IMR-90 (cell line): ENCODE measurements at regions not wholly inside any gene's neighbourhood (a gene's known extent, or its start where the extent isn't known, plus 50 kb on each side); places are given as distances from the start of the nearest gene placed in this dataset.

Experiments
- ATAC-seq: fragments of 200-7000 bp; cut with Tn5 transposase; 2 replicates; pipeline ENCODE4 v1.9.1; 2020; ENCODE audit warnings: low read depth, mild to moderate bottlenecking, moderate library complexity
- BruUV-seq: library from RNA; stranded (reverse); fragments of 400-500 nt; replicated peaks from 2 replicates; lab custom pipeline; 2021; lab: Mats Ljungman, UMichigan
- CTCF ChIA-PET: fragments of 300-600 bp; formaldehyde crosslinking; extraction: SDS; loops from one replicate; lab custom pipeline; 2021; ENCODE audit warnings: antibody characterized with exemption; lab: Yijun Ruan, JAX
- POLR2A ChIA-PET: fragments of 300-600 bp; sonication (Branson Sonifier 250); formaldehyde crosslinking; loops from one replicate; lab custom pipeline; 2022; ENCODE audit warnings: antibody characterized with exemption; ENCODE audit not compliant: unreplicated experiment; lab: Charles Lee
- DNase-seq: peaks from one replicate; pipeline ENCODE4 v3.0.0; 2013
- H2AFZ ChIP-seq: replicated peaks from 2 replicates; pipeline ENCODE3; 2013; ENCODE audit warnings: low read length, mild to moderate bottlenecking; ENCODE audit not compliant: poor library complexity
- H2AK5ac ChIP-seq: 2 replicates; pipeline ENCODE4 v1.6.1; 2013; ENCODE audit warnings: low read depth, low read length, inconsistent platforms
- H2AK9ac ChIP-seq: replicated peaks from 2 replicates; pipeline ENCODE3; 2013; ENCODE audit warnings: mild to moderate bottlenecking, low read depth, low read length, moderate library complexity; ENCODE audit not compliant: poor library complexity
- H2BK120ac ChIP-seq: 2 replicates; pipeline ENCODE4 v1.6.1; 2013; ENCODE audit warnings: low read depth, low read length, inconsistent platforms
- H2BK15ac ChIP-seq: 3 replicates; pipeline ENCODE4 v1.6.1; 2013; ENCODE audit warnings: low read depth, low read length, inconsistent platforms
- H2BK20ac ChIP-seq: 2 replicates; pipeline ENCODE4 v1.6.1; 2013; ENCODE audit warnings: low read depth, mild to moderate bottlenecking, inconsistent platforms, low read length, moderate library complexity
- H2BK5ac ChIP-seq: 2 replicates; pipeline ENCODE4 v1.6.1; 2013; ENCODE audit warnings: mild to moderate bottlenecking, low read depth, low read length, inconsistent platforms; ENCODE audit not compliant: poor library complexity, severe bottlenecking
- H3K14ac ChIP-seq: replicated peaks from 2 replicates; pipeline ENCODE4 v1.6.1; 2013; ENCODE audit warnings: low read depth, low read length, inconsistent platforms
- H3K18ac ChIP-seq: 2 replicates; pipeline ENCODE4 v1.6.1; 2013; ENCODE audit warnings: low read depth, low read length, control low read depth
- H3K23ac ChIP-seq: 2 replicates; pipeline ENCODE4 v1.6.1; 2013; ENCODE audit warnings: low read depth, low read length, inconsistent platforms
- H3K27ac ChIP-seq: 2 replicates; pipeline ENCODE4 v1.5.1; 2013; ENCODE audit warnings: mild to moderate bottlenecking, control low read depth, low read length; ENCODE audit not compliant: insufficient read depth
- H3K27me3 ChIP-seq: 2 replicates; pipeline ENCODE4 v1.6.1; 2013; ENCODE audit warnings: low read length; ENCODE audit not compliant: control insufficient read depth, insufficient read depth
- H3K36me3 ChIP-seq: 2 replicates; pipeline ENCODE4 v1.6.1; 2013; ENCODE audit warnings: low read length, mixed read lengths; ENCODE audit not compliant: control insufficient read depth, insufficient read depth
- H3K4ac ChIP-seq: 2 replicates; pipeline ENCODE4 v1.6.1; 2013; ENCODE audit warnings: low read depth, low read length, inconsistent platforms
- H3K4me1 ChIP-seq: 2 replicates; pipeline ENCODE4 v1.6.1; 2013; ENCODE audit warnings: low read length, mixed read lengths; ENCODE audit not compliant: control insufficient read depth, insufficient read depth
- H3K4me2 ChIP-seq: 2 replicates; pipeline ENCODE4 v1.6.1; 2013; ENCODE audit warnings: low read depth, mild to moderate bottlenecking, control low read depth, low read length, moderate library complexity
- H3K4me3 ChIP-seq: 2 replicates; pipeline ENCODE4 v1.5.1; 2013; ENCODE audit warnings: low read depth, mild to moderate bottlenecking, control low read depth, low read length, moderate library complexity; ENCODE audit not compliant: insufficient read depth
- H3K56ac ChIP-seq: 2 replicates; pipeline ENCODE4 v1.6.1; 2013; ENCODE audit warnings: low read length, inconsistent platforms; ENCODE audit not compliant: insufficient read depth; ENCODE audit errors: extremely low read depth
- H3K79me1 ChIP-seq, 2 experiments: 2 replicates each; pipeline ENCODE4 v1.6.1; 2013; ENCODE audit warnings: low read length in 2 of 2, inconsistent platforms in 1 of 2, low read depth in 1 of 2
- H3K9ac ChIP-seq: 2 replicates; pipeline ENCODE4 v1.6.1; 2013; ENCODE audit warnings: low read depth, low read length, control low read depth
- H3K9me1 ChIP-seq: 2 replicates; pipeline ENCODE4 v1.6.1; 2013; ENCODE audit warnings: low read length, inconsistent platforms; ENCODE audit not compliant: insufficient read depth
- H3K9me3 ChIP-seq: 2 replicates; pipeline ENCODE4 v1.6.1; 2013; ENCODE audit warnings: low read length; ENCODE audit not compliant: control insufficient read depth, insufficient read depth
- H4K20me1 ChIP-seq: 2 replicates; pipeline ENCODE4 v1.6.1; 2013; ENCODE audit warnings: low read length, inconsistent platforms; ENCODE audit not compliant: insufficient read depth
- H4K5ac ChIP-seq: 2 replicates; pipeline ENCODE4 v1.6.1; 2013; ENCODE audit warnings: mild to moderate bottlenecking, low read depth, low read length, control low read depth
- H4K8ac ChIP-seq, 2 experiments: 2 replicates each; pipeline ENCODE4 v1.6.1; 2013; ENCODE audit warnings: low read depth in 2 of 2, low read length in 2 of 2, control low read depth in 1 of 2, inconsistent platforms in 1 of 2
- H4K91ac ChIP-seq: 2 replicates; pipeline ENCODE4 v1.6.1; 2013; ENCODE audit warnings: low read depth, low read length, inconsistent platforms; ENCODE audit not compliant: insufficient read depth
- CEBPB ChIP-seq: IDR thresholded peaks from 2 replicates; pipeline ENCODE4 v1.6.1; 2012; ENCODE audit warnings: low read depth, low read length, improper control_type of control experiment
- CHD1 ChIP-seq: IDR thresholded peaks from 2 replicates; pipeline ENCODE4 v1.6.1; 2012; ENCODE audit warnings: low read depth, low read length, improper control_type of control experiment
- MAZ ChIP-seq: IDR thresholded peaks from 2 replicates; pipeline ENCODE4 v1.6.1; 2012; ENCODE audit warnings: low read depth, mild to moderate bottlenecking, low read length, improper control_type of control experiment, moderate library complexity, borderline replicate concordance
- MXI1 ChIP-seq: IDR thresholded peaks from 2 replicates; pipeline ENCODE4 v1.6.1; 2012; ENCODE audit warnings: low read depth, mild to moderate bottlenecking, low read length, moderate library complexity, borderline replicate concordance
- POLR2A ChIP-seq: IDR thresholded peaks from 2 replicates; pipeline ENCODE4 v1.6.1; 2012; ENCODE audit warnings: mild to moderate bottlenecking, low read depth, low read length
- RAD21 ChIP-seq: IDR thresholded peaks from 2 replicates; pipeline ENCODE4 v1.6.1; 2012; ENCODE audit warnings: low read length, improper control_type of control experiment
- RFX5 ChIP-seq: IDR thresholded peaks from 2 replicates; pipeline ENCODE4 v1.8.0; 2012; ENCODE audit warnings: low read depth, mild to moderate bottlenecking, low read length, moderate library complexity
- SMC3 ChIP-seq: fragments of 150-350 bp; IDR thresholded peaks from 2 replicates; pipeline ENCODE4 v1.6.1; 2016; ENCODE audit warnings: low read depth, mild to moderate bottlenecking, antibody characterized with exemption, low read length, moderate library complexity
- WGBS, 2 experiments: methylation state at CpG; one replicate each; pipeline versions ENCODE4 v1.1.5 to v1.1.7; 2013; ENCODE audit warnings: missing lambda C conversion rate in 2 of 2; ENCODE audit not compliant: insufficient read length in 1 of 2; ENCODE audit errors: extremely low coverage in 2 of 2; 5-methylcytosine and 5-hydroxymethylcytosine counted together
- dilution Hi-C: fragments of 300-500 bp; cut with HindIII; formaldehyde crosslinking; loops from one replicate; pipeline ENCODE4 v1.14.3; 2018; ENCODE audit warnings: low sequenced_read_pairs; ENCODE audit not compliant: unreplicated experiment
- in situ Hi-C: fragments of 300-500 bp; cut with MboI; formaldehyde crosslinking; loops from 3 replicates; pipeline ENCODE4 v1.14.3; 2019; ENCODE audit warnings: low sequenced_read_pairs, inconsistent platforms, mixed read lengths
- intact Hi-C: fragments of 100-400 bp; cut with micrococcal nuclease; formaldehyde crosslinking; loops from 2 replicates; pipeline ENCODE4 v1.10.0; 2022

GRCh38 chr3:55402886-55403609 is 84.1 kb downstream of the WNT5A start:
- ChIA-PET POLR2A (no interaction called here), CTCF (interaction anchor here (0.7 kb wide), 1 partner anchor 23 kb away, joined by 3 read pairs; no protein-coding TSS in a partner anchor)
- WGBS, 2 experiments: 40% methylated on average over 1 of the region's 4 CpGs; no CpG with 5 or more reads in 1 of the 2 experiments
- Histone ChIP-seq H3K9ac (no peak overlapping the region), H3K9me3 (no peaks in the 10 kb centered on the region), H2AFZ (no peak overlapping the region), H3K18ac (no peak overlapping the region; the same call in 1 of the 2 replicates), H3K23ac (no peak overlapping the region), H2BK120ac (0 out of 2 replicates have a peak overlapping the region, but pooled peaks have one; percentile 35), H3K79me1 (no peaks in the 10 kb centered on the region), H4K8ac (no peak overlapping the region), H3K4me3 (no peak overlapping the region), H3K9me1 (peaks cover 3% of the 10 kb centered on the region), H2AK9ac (no peak overlapping the region), H3K27me3 (no peaks in the 10 kb centered on the region), H3K36me3 (no peaks in the 10 kb centered on the region), H3K27ac (no peak overlapping the region), H3K14ac (no peak overlapping the region; the same call in 1 of the 2 replicates), H3K56ac (no peak overlapping the region), H2BK15ac (peak overlapping the region; percentile 33; the same call in 1 of the 3 replicates), H4K20me1 (no peaks in the 10 kb centered on the region), H2BK20ac (0 out of 2 replicates have a peak overlapping the region, but pooled peaks have one; percentile 16), H4K5ac (peak overlapping the region; percentile 51; the same call in 1 of the 2 replicates), H2AK5ac (peak overlapping the region; percentile 70), H4K91ac (peak overlapping the region; percentile 8; the same call in 1 of the 2 replicates), H3K4ac (peak overlapping the region; percentile 26; the same call in 1 of the 2 replicates), H2BK5ac (no peak overlapping the region), H3K4me2 (no peak overlapping the region), H3K4me1 (peaks cover 4% of the 10 kb centered on the region; the same call in 1 of the 2 replicates)
- DNase-seq (peak; percentile 66), ATAC-seq (peak; percentile 29; the same call in 1 of the 2 replicates)
- TF ChIP-seq CEBPB (no peak), POLR2A (no peak), MXI1 (no peak), SMC3 (no peak), CHD1 (no peak), RFX5 (no peak), RAD21 (no peak), MAZ (no peak)
- dilution Hi-C loops: no loop called here
- intact Hi-C loops: no loop called here
- BruUV-seq: no TSS peak
- in situ Hi-C loops: no loop called here
